Brain microvascular endothelial cell (primary cell): ENCODE measurements at regions not wholly inside any gene's neighbourhood (a gene's known extent, or its start where the extent isn't known, plus 50 kb on each side); places are given as distances from the start of the nearest gene placed in this dataset.

ENCODE experiments used
- DNase-seq: peaks from one replicate; pipeline ENCODE4 v3.0.0-alpha.2; 2020
- H3K27ac ChIP-seq: fragments of 250-450 bp; sonication (Bioruptor Pico); 2 replicates; pipeline ENCODE4 v1.5.1; 2020; ENCODE audit warnings: mild to moderate bottlenecking, moderate library complexity
- H3K27me3 ChIP-seq: fragments of 250-450 bp; sonication (Bioruptor Pico); replicated peaks from 2 replicates; pipeline ENCODE4 v1.5.1; 2020; ENCODE audit warnings: mild to moderate bottlenecking
- H3K36me3 ChIP-seq: fragments of 250-450 bp; sonication (Bioruptor Pico); replicated peaks from 2 replicates; pipeline ENCODE4 v1.5.1; 2020; ENCODE audit warnings: mild to moderate bottlenecking
- H3K4me3 ChIP-seq: 2 replicates; pipeline ENCODE4 v1.5.1; 2011; ENCODE audit warnings: low read depth, mild to moderate bottlenecking, control low read depth, low read length, moderate library complexity
- in situ Hi-C: cut with HindIII; loops from 2 replicates; pipeline ENCODE4 v1.10.0; 2017; ENCODE audit warnings: low sequenced_read_pairs, low pct_ligation_motif_present
- TF ChIP-seq, protein P1 (sequence below): IDR thresholded peaks from 2 replicates; pipeline ENCODE4 v1.5.1; 2011; ENCODE audit warnings: low read depth, mild to moderate bottlenecking, moderate library complexity, low read length, control low read depth, inconsistent platforms; ENCODE audit errors: missing control alignments

DNA sequence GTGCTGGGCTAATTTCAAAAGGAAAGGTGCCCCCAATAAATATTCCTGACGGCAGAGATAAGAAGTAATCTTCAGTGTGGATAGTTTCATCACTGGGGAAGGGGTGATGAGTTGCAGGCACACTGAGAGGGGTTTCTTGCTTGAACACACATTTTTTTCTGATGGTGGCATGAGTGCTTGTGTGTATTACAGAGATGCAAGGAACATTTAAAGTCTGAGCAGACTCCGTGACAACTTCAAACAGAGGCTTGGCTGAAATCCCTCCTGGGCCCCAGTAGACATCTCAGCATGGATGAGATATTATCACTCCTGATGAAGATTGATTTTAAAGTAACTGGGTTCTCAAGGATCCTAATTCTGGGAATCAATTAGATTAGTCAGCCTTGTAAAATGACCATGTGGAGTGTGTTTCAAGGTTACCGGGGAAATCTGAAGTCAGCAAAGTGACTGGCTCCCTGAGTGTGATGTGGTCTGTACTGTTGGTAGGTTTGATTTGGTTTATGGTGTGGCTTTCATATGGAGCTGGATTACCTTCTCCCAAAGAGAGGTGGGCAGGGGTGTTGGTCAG, 435.8 kb upstream of the EEF2KMT start:
- in situ Hi-C loops = no loop called here
- no peak overlapping the region for H3K4me3 ChIP-seq
- H3K36me3 ChIP-seq = no peaks in the 10 kb centered on the region
- TF ChIP-seq, protein P1, sequence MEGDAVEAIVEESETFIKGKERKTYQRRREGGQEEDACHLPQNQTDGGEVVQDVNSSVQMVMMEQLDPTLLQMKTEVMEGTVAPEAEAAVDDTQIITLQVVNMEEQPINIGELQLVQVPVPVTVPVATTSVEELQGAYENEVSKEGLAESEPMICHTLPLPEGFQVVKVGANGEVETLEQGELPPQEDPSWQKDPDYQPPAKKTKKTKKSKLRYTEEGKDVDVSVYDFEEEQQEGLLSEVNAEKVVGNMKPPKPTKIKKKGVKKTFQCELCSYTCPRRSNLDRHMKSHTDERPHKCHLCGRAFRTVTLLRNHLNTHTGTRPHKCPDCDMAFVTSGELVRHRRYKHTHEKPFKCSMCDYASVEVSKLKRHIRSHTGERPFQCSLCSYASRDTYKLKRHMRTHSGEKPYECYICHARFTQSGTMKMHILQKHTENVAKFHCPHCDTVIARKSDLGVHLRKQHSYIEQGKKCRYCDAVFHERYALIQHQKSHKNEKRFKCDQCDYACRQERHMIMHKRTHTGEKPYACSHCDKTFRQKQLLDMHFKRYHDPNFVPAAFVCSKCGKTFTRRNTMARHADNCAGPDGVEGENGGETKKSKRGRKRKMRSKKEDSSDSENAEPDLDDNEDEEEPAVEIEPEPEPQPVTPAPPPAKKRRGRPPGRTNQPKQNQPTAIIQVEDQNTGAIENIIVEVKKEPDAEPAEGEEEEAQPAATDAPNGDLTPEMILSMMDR = no peak
- no peaks in the 10 kb centered on the region for H3K27me3 ChIP-seq
- DNase-seq = no peak
- no peak overlapping the region for H3K27ac ChIP-seq

DNA sequence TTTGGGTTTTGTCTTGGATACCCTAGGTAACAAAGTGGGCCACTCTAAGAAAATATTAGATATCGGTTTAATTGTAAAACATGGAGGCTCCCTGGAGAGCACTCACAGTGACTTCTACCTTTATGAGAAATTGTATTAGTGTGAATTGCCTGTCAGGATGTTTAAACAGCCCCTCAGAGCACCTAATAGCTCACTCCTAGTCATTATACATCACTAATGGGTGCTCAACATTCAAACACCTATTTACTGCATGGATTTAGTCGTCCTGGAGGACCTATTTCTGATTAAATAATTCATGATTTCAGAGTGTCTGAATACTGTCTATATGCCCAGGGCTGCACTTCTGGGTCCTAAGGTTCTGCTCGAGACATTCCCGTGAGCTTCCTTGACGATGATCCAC, 430.2 kb upstream of the EEF2KMT start:
- Histone ChIP-seq H3K27me3 (no peaks in the 10 kb centered on the region), H3K36me3 (no peaks in the 10 kb centered on the region), H3K27ac (no peak overlapping the region), H3K4me3 (no peak overlapping the region)
- in situ Hi-C loops = no loop called here
- TF ChIP-seq, protein P1 = no peak
- no peak for DNase-seq

DNA sequence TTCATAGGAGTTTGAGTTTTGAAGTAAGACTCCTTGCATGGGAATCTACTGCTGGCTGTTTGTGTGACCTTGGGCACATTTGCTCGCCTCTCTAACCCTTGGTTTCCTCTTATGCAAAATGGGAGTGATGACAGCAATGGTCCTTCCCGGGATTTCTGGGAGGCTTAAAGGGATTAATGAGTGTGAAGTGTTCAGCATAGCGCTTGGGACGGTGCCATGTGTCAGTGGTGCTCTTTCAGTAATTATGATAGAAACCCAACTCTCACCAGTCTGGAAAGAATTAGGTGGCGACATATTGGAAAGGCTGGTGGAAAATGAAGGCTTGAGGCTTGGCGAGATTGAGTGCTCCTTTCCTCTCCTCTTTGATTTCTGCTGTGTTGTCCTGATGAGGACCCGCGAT, 429.2 kb upstream of the EEF2KMT start:
- DNase-seq = no peak
- Histone ChIP-seq H3K36me3 (no peaks in the 10 kb centered on the region), H3K27me3 (no peaks in the 10 kb centered on the region), H3K4me3 (no peak overlapping the region), H3K27ac (no peak overlapping the region)
- in situ Hi-C loops = no loop called here
- TF ChIP-seq, protein P1 = no peak

DNA sequence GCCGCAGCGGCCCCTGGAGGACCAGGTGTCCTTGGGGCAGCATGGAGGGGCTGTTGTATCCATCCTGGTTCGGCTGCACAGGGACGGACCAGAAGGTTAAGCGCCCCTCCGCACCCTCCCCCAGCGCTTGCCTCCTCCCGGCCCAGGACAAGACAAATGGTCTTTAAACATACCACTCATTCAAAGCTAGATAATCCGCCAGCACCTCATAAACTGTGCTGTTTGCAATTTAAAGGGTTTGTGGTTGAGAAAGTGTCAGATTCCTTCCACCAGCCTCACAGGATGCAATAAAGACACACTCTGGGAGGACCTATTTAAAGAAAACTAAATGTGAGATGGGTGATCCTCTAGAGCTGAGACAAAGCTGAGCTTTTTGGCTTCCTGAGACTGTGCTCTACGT, 426.2 kb upstream of the EEF2KMT start:
- Histone ChIP-seq H3K27ac (no peak overlapping the region), H3K27me3 (no peaks in the 10 kb centered on the region), H3K36me3 (no peaks in the 10 kb centered on the region), H3K4me3 (no peak overlapping the region)
- TF ChIP-seq, protein P1 = no peak
- in situ Hi-C loops = no loop called here
- DNase-seq = no peak

DNA sequence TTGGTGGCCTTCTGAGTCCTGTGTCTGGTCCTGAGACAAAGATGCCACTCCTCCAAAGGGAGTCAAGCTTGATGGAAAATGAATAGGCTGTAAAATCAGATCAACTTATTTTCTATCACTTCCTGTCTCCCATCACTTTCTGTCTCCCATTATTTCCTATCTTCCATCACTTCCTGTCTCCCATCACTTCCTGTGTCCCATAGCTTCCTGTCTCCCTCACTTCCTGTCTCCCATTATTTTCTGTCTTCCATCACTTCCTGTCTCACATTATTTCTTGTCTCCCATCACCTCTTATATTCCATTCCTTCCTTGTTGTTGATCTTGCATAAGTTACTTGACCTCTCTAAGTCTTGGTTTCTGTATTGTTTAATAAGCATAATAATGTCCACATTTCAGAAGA, 418.5 kb upstream of the EEF2KMT start:
- DNase-seq = no peak
- TF ChIP-seq, protein P1 = no peak
- in situ Hi-C loops = no loop called here
- no peak overlapping the region for H3K27ac ChIP-seq
- H3K27me3 ChIP-seq = no peaks in the 10 kb centered on the region
- H3K4me3 ChIP-seq = no peak overlapping the region
- no peaks in the 10 kb centered on the region for H3K36me3 ChIP-seq

DNA sequence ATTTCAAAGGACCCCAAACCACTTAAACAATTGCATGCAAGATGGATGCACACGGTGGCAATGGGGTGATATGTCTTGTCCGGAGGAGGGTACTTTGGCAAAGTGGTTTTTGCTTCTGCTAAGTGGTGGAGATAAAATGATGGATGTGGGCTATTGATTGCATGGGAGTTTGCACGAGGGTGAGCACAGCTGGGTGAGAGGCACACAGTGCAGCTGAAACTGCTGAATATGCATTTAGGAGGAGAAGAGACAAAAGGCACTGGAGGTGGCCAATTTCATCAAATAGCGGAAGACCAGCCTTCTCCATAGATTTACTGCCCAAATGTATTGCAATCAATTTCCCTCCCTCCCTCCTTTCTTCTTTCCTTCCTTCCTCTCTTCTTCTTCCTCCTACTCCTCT, 414.4 kb upstream of the EEF2KMT start:
- Histone ChIP-seq H3K4me3 (no peak overlapping the region), H3K36me3 (no peaks in the 10 kb centered on the region), H3K27me3 (no peaks in the 10 kb centered on the region), H3K27ac (no peak overlapping the region)
- DNase-seq = no peak
- in situ Hi-C loops = no loop called here
- TF ChIP-seq, protein P1 = no peak
